BE2C (cell line): ENCODE measurements at regions not wholly inside any gene's neighbourhood (a gene's known extent, or its start where the extent isn't known, plus 50 kb on each side); places are given as distances from the start of the nearest gene placed in this dataset.

Experiments
- DNase-seq: peaks from one replicate; pipeline ENCODE4 v3.0.0-alpha.2; 2020
- H3K27me3 ChIP-seq: fragments of 250-450 bp; sonication (Bioruptor Pico); 2 replicates; pipeline ENCODE4 v1.5.1; 2020; ENCODE audit warnings: mild to moderate bottlenecking
- H3K36me3 ChIP-seq: fragments of 250-450 bp; sonication (Bioruptor Pico); 2 replicates; pipeline ENCODE4 v1.5.1; 2020; ENCODE audit warnings: mild to moderate bottlenecking
- H3K4me1 ChIP-seq: fragments of 250-450 bp; sonication (Bioruptor Pico); 2 replicates; pipeline ENCODE4 v1.5.1; 2020
- H3K4me3 ChIP-seq: 2 replicates; pipeline ENCODE4 v1.5.1; 2011; ENCODE audit warnings: low read depth, low read length
- H3K9me3 ChIP-seq: fragments of 250-450 bp; sonication (Bioruptor Pico); 2 replicates; pipeline ENCODE4 v1.5.1; 2020
- CTCF ChIP-seq: IDR thresholded peaks from 2 replicates; pipeline ENCODE4 v1.5.1; 2012; ENCODE audit warnings: mild to moderate bottlenecking, low read depth, low read length

- DNase-seq = no peak
- Histone ChIP-seq H3K4me3 (no peak overlapping the region), H3K9me3 (no peaks in the 10 kb centered on the region), H3K36me3 (no peaks in the 10 kb centered on the region), H3K27me3 (no peaks in the 10 kb centered on the region), H3K4me1 (no peaks in the 10 kb centered on the region; the same call in 1 of the 2 replicates)
- no peak for TF ChIP-seq CTCF
Measured at GRCh38 chr2:38496927-38497669, 105.6 kb downstream of the HNRNPLL start.

GRCh38 chr2:38495880-38496279, 106.8 kb downstream of the HNRNPLL start:
- TF ChIP-seq CTCF = no peak
- DNase-seq = no peak
- Histone ChIP-seq H3K4me1 (no peaks in the 10 kb centered on the region; the same call in 1 of the 2 replicates), H3K36me3 (no peaks in the 10 kb centered on the region), H3K4me3 (no peak overlapping the region), H3K27me3 (no peaks in the 10 kb centered on the region), H3K9me3 (no peaks in the 10 kb centered on the region)

- no peaks in the 10 kb centered on the region for H3K36me3 ChIP-seq
- H3K4me1 ChIP-seq = no peaks in the 10 kb centered on the region; the same call in 1 of the 2 replicates
- H3K4me3 ChIP-seq = no peak overlapping the region
- no peaks in the 10 kb centered on the region for H3K9me3 ChIP-seq
- no peak for DNase-seq
- H3K27me3 ChIP-seq = no peaks in the 10 kb centered on the region
- no peak for TF ChIP-seq CTCF
Measured at GRCh38 chr2:38494394-38494793, 108.3 kb downstream of the HNRNPLL start.

- no peak for TF ChIP-seq CTCF
- DNase-seq = no peak
Measured at GRCh38 chr2:38492042-38492615, 110.6 kb downstream of the HNRNPLL start.

GRCh38 chr2:38491436-38491835, 111.3 kb downstream of the HNRNPLL start:
- no peak for TF ChIP-seq CTCF

More at GRCh38 chr2:38492042-38492615, 110.6 kb downstream of the HNRNPLL start:
- Histone ChIP-seq H3K36me3 (no peaks in the 10 kb centered on the region), H3K4me1 (no peaks in the 10 kb centered on the region), H3K27me3 (no peaks in the 10 kb centered on the region), H3K9me3 (no peaks in the 10 kb centered on the region), H3K4me3 (no peak overlapping the region)

GRCh38 chr2:38489846-38490245, 112.8 kb upstream of the ATL2 start:
- DNase-seq = no peak
- Histone ChIP-seq H3K4me1 (peaks cover 5% of the 10 kb centered on the region), H3K4me3 (no peak overlapping the region), H3K9me3 (no peaks in the 10 kb centered on the region), H3K27me3 (no peaks in the 10 kb centered on the region), H3K36me3 (no peaks in the 10 kb centered on the region)
- TF ChIP-seq CTCF = no peak

More at GRCh38 chr2:38491436-38491835, 111.3 kb downstream of the HNRNPLL start:
- H3K27me3 ChIP-seq = no peaks in the 10 kb centered on the region
- H3K9me3 ChIP-seq = no peaks in the 10 kb centered on the region
- peaks cover 1% of the 10 kb centered on the region for H3K4me1 ChIP-seq
- H3K4me3 ChIP-seq = no peak overlapping the region
- no peak for DNase-seq
- no peaks in the 10 kb centered on the region for H3K36me3 ChIP-seq
